GM23338 (cell line): ENCODE measurements at regions not wholly inside any gene's neighbourhood (a gene's known extent, or its start where the extent isn't known, plus 50 kb on each side); places are given as distances from the start of the nearest gene placed in this dataset.

Source experiments
- ATAC-seq: fragments of 200-7000 bp; cut with Tn5 transposase; 3 replicates; pipeline ENCODE4 v1.9.1; 2020
- DNase-seq: peaks from one replicate; pipeline ENCODE4 v3.0.0-alpha.2; 2015; ENCODE audit warnings: low spot score
- H2AFZ ChIP-seq: fragments of 200-600 bp; sonication (generic); 2 replicates; pipeline ENCODE4 v1.8.0; 2016; ENCODE audit warnings: antibody characterized with exemption, mild to moderate bottlenecking, moderate library complexity
- H3F3A ChIP-seq: fragments of 200-600 bp; sonication (generic); replicated peaks from 2 replicates; pipeline ENCODE4 v1.8.0; 2017; ENCODE audit warnings: antibody characterized with exemption, mixed run types, low read depth
- H3K27ac ChIP-seq: fragments of 200-600 bp; sonication (generic); 2 replicates; pipeline ENCODE4 v1.6.1; 2016; ENCODE audit warnings: low read depth
- H3K27me3 ChIP-seq: fragments of 200-600 bp; sonication (generic); 2 replicates; pipeline ENCODE4 v1.8.0; 2016; ENCODE audit warnings: mild to moderate bottlenecking, mixed run types, moderate library complexity; ENCODE audit not compliant: insufficient read depth
- H3K36me3 ChIP-seq: fragments of 200-600 bp; sonication (generic); 2 replicates; pipeline ENCODE4 v1.8.0; 2016; ENCODE audit warnings: mild to moderate bottlenecking; ENCODE audit not compliant: insufficient read depth
- H3K4me1 ChIP-seq: fragments of 200-600 bp; sonication (generic); 2 replicates; pipeline ENCODE4 v1.8.0; 2016; ENCODE audit warnings: mild to moderate bottlenecking, moderate library complexity; ENCODE audit not compliant: insufficient read depth
- H3K4me2 ChIP-seq: fragments of 200-600 bp; sonication (generic); 2 replicates; pipeline ENCODE4 v1.7.1; 2017; ENCODE audit warnings: mixed run types
- H3K4me3 ChIP-seq: fragments of 200-600 bp; sonication (generic); 2 replicates; pipeline ENCODE4 v1.6.1; 2016; ENCODE audit warnings: mixed run types
- H3K79me2 ChIP-seq: fragments of 200-600 bp; sonication (generic); replicated peaks from 2 replicates; pipeline ENCODE4 v1.8.0; 2017; ENCODE audit warnings: mild to moderate bottlenecking; ENCODE audit not compliant: insufficient read depth
- H3K9me2 ChIP-seq: fragments of 200-600 bp; sonication (generic); 2 replicates; pipeline ENCODE4 v1.8.0; 2017; ENCODE audit not compliant: insufficient read depth
- H4K20me1 ChIP-seq: fragments of 200-600 bp; sonication (generic); replicated peaks from 2 replicates; pipeline ENCODE4 v1.8.0; 2017; ENCODE audit warnings: mild to moderate bottlenecking; ENCODE audit not compliant: insufficient read depth
- H3K27ac Mint-ChIP-seq: 2 replicates; pipeline ENCODE4 v1.8.0; 2020; ENCODE audit warnings: inconsistent platforms, mild to moderate bottlenecking, moderate library complexity, mixed read lengths
- H3K27me3 Mint-ChIP-seq: 3 replicates; pipeline ENCODE4 v1.8.0; 2022; ENCODE audit warnings: low read depth, mild to moderate bottlenecking, moderate library complexity, mixed read lengths, inconsistent platforms; ENCODE audit not compliant: insufficient read depth, poor library complexity
- H3K36me3 Mint-ChIP-seq: 3 replicates; pipeline ENCODE4 v1.8.0; 2021; ENCODE audit warnings: low read depth, mild to moderate bottlenecking, inconsistent platforms, moderate library complexity, mixed read lengths
- H3K4me1 Mint-ChIP-seq: 3 replicates; pipeline ENCODE4 v1.8.0; 2020; ENCODE audit warnings: mild to moderate bottlenecking, inconsistent platforms, mixed read lengths
- H3K4me3 Mint-ChIP-seq: 3 replicates; pipeline ENCODE4 v1.8.0; 2021; ENCODE audit warnings: moderate library complexity, mild to moderate bottlenecking, inconsistent platforms, mixed read lengths
- H3K9me3 Mint-ChIP-seq: 3 replicates; pipeline ENCODE4 v1.8.0; 2020; ENCODE audit warnings: moderate library complexity, mild to moderate bottlenecking, inconsistent platforms, mixed read lengths
- CREB1 ChIP-seq: fragments of 250-450 bp; sonication (Bioruptor Pico); IDR thresholded peaks from 2 replicates; pipeline ENCODE4 v1.5.0; 2020; ENCODE audit warnings: low read depth, mild to moderate bottlenecking, moderate library complexity
- EZH2 ChIP-seq: fragments of 200-600 bp; sonication (generic); IDR thresholded peaks from one replicate; pipeline ENCODE4 v1.8.0; 2017; ENCODE audit warnings: antibody characterized with exemption, mild to moderate bottlenecking, low read depth; ENCODE audit not compliant: unreplicated experiment
- NANOG ChIP-seq: IDR thresholded peaks from 2 replicates; pipeline ENCODE4 v1.6.1; 2016; ENCODE audit warnings: antibody characterized with exemption, borderline replicate concordance
- POLR2AphosphoS5 ChIP-seq: IDR thresholded peaks from 2 replicates; pipeline ENCODE4 v1.6.1; 2016; ENCODE audit warnings: antibody characterized with exemption, low read depth
- STAT1 ChIP-seq: IDR thresholded peaks from one replicate; pipeline ENCODE4 v1.6.1; 2016; ENCODE audit warnings: antibody characterized with exemption; ENCODE audit not compliant: unreplicated experiment
- ZNF114 ChIP-seq: fragments of 250-450 bp; sonication (Bioruptor Pico); IDR thresholded peaks from 2 replicates; pipeline ENCODE4 v1.5.0; 2020; ENCODE audit warnings: mild to moderate bottlenecking, moderate library complexity
- ZNF331 ChIP-seq: fragments of 250-450 bp; sonication (Bioruptor Pico); IDR thresholded peaks from 2 replicates; pipeline ENCODE4 v1.5.0; 2020; ENCODE audit warnings: low read depth, mild to moderate bottlenecking, moderate library complexity
- ZNF462 ChIP-seq: fragments of 250-450 bp; sonication (Bioruptor Pico); IDR thresholded peaks from 2 replicates; pipeline ENCODE4 v1.5.0; 2020; ENCODE audit warnings: mild to moderate bottlenecking, moderate library complexity
- TF ChIP-seq, protein P1 (sequence below): IDR thresholded peaks from 2 replicates; pipeline ENCODE4 v1.6.1; 2016; ENCODE audit warnings: antibody characterized with exemption

DNA sequence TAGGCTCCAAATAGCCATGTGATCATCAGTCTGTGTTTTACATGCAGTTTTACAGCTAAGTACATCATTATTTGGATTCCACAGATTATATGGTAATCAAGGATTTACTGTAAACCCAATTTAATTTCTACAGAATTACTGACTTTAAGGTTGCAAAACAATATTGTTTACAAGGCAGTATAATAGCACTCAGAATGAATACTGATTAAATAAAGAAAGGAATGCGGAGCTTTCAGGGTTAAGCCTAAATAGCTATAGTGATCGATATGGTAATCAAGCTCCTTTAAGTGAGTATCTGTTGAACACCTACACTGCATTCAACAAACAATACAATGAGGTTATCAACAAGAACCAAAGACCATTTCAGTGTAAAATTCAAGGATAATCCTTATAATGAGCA, 64.3 kb downstream of the DMAC1 start (continued):
- no peak for TF ChIP-seq ZNF462

- peaks cover 9% of the 10 kb centered on the region; the same call in 2 of the 3 replicates for H3K4me1 Mint-ChIP-seq
- H3K9me3 Mint-ChIP-seq, result no peaks in the 10 kb centered on the region
- H3K4me3 Mint-ChIP-seq, result no peak overlapping the region
- no peak overlapping the region; the same call in 1 of the 2 replicates for H2AFZ ChIP-seq
- H3F3A ChIP-seq, result no peaks in the 10 kb centered on the region
- no peak for DNase-seq
- no peak overlapping the region for H3K4me2 ChIP-seq
- no peaks in the 10 kb centered on the region for H3K79me2 ChIP-seq
- H3K27me3 Mint-ChIP-seq, result peaks cover 1% of the 10 kb centered on the region
- no peak for ATAC-seq
- H3K27ac ChIP-seq, result no peak overlapping the region
- no peak overlapping the region for H3K27ac Mint-ChIP-seq
- no peaks in the 10 kb centered on the region for H3K27me3 ChIP-seq
- H3K4me1 ChIP-seq, result peaks cover 8% of the 10 kb centered on the region
- no peaks in the 10 kb centered on the region for H4K20me1 ChIP-seq
- no peak overlapping the region for H3K4me3 ChIP-seq
- peaks cover 6% of the 10 kb centered on the region for H3K9me2 ChIP-seq
- H3K36me3 ChIP-seq, result no peaks in the 10 kb centered on the region
- H3K36me3 Mint-ChIP-seq, result no peaks in the 10 kb centered on the region
- TF ChIP-seq STAT1, result no peak
- TF ChIP-seq, protein P1, sequence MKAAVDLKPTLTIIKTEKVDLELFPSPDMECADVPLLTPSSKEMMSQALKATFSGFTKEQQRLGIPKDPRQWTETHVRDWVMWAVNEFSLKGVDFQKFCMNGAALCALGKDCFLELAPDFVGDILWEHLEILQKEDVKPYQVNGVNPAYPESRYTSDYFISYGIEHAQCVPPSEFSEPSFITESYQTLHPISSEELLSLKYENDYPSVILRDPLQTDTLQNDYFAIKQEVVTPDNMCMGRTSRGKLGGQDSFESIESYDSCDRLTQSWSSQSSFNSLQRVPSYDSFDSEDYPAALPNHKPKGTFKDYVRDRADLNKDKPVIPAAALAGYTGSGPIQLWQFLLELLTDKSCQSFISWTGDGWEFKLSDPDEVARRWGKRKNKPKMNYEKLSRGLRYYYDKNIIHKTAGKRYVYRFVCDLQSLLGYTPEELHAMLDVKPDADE, result no peak
- TF ChIP-seq ZNF114 (CRISPR knock-in tag), result no peak
- no peak for TF ChIP-seq CREB1
- no peak for TF ChIP-seq POLR2AphosphoS5
- no peak for TF ChIP-seq ZNF331 (CRISPR knock-in tag)
- no peak for TF ChIP-seq EZH2
- TF ChIP-seq NANOG, result no peak
- TF ChIP-seq ZNF462, result no peak
Observed at GRCh38 chr9:7730164-7730445, 69.5 kb downstream of the DMAC1 start.
